ENCODE measurements at regions not wholly inside any gene's neighbourhood (a gene's known extent, or its start where the extent isn't known, plus 50 kb on each side); places are given as distances from the start of the nearest gene placed in this dataset.
"Not testable (repeated sequence)": the region's sequence is repeated elsewhere in the genome, so short reads cannot be mapped to it uniquely, and the experiment has no call there.

DNA sequence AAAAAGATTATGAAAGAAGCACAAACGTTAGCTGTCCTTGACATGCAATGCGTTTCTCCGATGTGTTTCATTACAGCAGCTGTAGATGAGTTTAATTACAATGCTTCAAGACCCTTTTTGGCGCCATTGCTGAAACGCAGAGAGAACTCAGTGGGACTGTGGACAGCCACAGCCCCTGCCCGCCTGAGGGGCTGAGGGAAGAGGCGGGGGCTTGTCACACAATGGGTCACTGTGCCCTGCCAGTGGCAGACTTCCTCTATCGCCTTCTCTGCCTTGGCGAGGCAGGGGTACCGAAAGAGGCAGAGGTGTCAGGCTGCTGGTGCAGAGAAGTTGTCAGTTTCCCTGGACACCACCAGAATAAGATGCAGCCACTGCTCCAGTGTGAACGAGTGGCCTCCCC, 252.0 kb downstream of the NR2F2 start:
- no peak for DNase-seq (ENCODE audit: low read depth)

DNA sequence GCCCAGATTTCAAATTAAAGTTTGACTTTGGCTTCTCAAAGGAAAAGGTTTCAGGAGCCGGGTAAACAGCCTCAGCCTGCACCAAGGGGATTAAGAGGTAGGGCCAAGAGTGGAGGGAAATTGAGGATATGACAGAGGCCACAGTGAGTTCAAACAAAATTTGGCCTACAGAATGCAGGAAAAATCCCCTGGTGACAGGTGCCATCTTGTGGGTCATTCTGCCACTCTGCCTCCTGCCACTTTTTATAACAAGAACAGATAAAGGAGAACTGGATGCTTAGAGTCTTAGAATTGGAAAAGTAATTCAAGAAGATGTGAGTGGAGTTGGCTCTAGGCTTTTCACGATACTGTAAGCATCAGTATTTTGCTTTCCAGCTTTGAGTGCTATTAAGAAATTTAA, 253.2 kb downstream of the NR2F2 start:
- no peak for DNase-seq (ENCODE audit: low read depth)

DNA sequence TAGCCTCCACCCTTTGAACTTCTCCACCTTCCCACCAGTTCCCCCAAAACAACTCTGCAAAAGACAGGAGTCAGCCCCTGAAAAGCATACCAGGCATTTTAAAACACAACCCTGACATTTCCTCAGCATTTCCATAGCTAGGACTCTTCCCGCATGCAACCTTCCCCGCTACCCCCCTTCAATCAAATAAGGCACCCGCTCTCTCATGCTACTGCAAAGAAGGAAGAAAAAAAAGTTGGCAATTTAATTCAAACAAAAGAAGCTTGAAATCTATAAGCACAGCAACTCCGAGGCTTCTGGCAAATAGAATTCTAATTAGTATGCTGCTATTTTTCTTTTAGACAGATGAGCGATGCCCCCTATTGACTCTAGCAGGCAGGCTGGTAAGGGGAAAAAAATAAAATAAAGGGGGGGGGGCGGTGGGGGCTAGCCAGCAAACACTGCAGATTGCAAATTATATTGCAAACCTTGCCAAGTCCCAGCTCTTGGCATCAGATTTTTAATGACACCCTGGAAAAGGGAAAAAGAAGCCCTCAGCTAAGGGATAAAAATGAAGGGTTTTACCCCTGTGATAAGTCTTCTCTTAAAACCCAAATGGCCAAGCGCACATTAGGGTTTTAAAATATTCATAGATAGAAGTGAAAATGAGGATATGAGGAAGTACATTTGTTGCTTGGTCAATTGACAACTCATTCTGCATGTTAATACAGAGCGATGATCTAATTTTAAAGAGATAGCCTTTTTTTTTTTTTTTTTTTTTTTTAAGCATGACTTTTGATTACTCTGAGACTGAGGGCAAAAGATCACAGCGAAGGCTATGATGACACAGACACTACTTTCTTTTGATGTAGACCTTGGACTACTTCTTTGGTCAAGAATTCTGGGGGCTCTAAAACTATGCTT, 255.2 kb downstream of the NR2F2 start:
- peak; percentile 6 for DNase-seq (ENCODE audit: low read depth)

DNA sequence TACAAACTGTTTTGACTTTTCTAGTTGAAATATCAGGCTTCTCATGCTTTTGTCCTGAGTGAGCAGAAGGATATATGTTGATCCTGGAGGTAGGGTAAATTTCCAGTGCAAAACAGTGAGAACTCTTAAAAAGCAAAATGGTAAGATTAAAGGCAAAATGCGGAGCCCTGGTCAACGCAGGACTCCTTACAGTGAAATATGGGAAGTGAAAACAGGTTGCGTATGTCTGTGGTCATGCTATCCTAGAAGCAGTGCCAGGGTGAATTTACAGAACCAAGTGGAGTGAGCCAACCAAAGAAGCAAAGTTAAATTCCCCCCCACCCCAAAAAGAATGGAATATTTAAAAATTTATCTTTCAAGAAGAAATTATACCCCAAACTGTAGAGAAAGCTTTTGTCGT, 256.4 kb downstream of the NR2F2 start:
- DNase-seq (ENCODE audit: low read depth), result no peak

DNA sequence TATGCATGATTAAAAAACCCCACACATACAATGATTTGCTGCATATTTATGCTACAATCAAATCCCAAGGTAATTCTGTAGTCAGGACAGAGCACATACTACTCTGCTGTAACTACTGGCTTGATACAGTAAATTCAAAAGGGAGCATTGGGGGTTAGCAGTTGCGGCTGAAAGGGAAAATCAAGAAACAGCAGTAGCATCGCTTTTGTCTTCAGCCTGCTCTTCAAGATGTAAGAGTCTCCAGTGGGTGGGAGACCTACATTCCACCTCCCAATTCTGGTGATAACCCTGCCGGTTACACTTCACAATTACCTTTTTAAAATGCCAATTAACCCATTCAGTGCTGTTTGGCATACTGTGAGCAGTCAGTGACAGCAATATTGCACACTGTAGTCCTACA, 259.4 kb downstream of the NR2F2 start:
- DNase-seq (ENCODE audit: low read depth), result no peak

DNA sequence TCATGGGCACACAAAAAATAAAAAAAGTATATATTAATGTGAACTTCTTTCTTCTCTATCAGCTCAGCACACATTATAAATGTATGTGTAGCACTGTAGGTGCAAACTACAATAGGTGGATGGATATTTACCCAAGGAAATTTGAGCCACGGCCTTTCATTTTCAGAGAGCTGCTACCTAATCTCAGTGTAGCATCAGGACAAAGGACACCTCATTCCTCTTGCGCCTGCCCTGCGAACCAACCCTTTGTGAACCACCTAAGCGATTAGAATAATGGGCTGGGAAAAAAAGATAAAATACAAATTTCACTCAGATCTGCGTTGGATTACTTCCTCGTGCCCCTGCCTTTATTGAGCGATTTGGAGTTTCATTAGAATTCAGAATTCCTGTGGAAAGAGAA, 263.2 kb downstream of the NR2F2 start:
- DNase-seq (ENCODE audit: low read depth), result no peak

DNA sequence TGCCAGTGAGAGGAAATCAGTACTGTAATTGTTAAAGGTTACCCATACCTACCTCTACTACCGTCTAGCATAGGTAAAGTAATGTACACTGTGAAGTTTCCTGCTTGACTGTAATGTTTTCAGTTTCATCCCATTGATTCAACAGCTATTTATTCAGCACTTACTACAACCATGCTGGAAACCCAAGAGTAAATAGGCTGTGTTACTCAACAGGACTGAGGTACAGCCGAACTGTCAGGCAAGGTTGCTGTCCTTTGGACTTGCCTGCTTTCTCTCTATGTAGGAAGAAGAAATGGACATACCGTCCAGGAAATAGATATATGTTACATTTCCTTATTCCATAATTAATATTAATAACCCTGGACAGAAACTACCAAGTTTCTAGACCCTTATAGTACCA, 265.5 kb downstream of the NR2F2 start:
- DNase-seq (ENCODE audit: low read depth), result no peak

DNA sequence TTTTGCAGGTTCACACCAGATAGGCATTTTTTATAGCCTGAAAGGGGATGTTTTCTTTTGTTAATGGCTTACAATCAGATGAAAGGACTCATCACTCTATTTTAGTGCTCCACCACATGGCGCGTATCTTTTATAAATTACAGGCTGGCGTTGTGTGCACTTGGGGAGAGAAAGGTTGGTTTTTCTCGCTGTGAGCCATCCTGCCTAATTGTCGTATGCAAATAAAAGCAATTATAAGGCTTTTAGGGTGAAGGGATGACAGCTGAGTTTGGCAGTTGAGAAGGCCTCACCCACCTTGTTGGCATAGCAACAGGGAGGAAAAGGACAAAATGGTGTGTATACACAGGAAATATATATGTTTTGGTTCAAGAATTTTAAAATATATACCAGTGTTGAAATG, 268.0 kb downstream of the NR2F2 start:
- DNase-seq (ENCODE audit: low read depth), result no peak

DNA sequence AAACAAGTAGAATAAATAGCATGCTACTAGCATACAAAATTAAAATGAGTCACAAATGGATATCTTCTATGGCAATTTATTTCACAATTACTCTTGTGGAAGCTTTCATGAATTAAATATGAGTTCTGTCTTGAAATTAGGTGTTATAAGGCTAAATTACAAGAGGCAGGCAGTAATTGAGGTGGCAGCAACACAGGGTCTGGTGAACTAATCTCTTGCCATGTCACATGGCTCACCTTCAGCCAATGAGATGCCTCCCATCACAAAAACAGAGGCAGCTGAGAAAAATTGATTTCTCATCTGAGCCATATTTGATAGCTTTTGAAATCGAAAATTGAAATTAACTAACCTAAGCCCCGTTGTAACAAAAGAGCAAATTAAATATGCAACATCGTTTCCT, 268.8 kb downstream of the NR2F2 start:
- no peak for DNase-seq (ENCODE audit: low read depth)

DNA sequence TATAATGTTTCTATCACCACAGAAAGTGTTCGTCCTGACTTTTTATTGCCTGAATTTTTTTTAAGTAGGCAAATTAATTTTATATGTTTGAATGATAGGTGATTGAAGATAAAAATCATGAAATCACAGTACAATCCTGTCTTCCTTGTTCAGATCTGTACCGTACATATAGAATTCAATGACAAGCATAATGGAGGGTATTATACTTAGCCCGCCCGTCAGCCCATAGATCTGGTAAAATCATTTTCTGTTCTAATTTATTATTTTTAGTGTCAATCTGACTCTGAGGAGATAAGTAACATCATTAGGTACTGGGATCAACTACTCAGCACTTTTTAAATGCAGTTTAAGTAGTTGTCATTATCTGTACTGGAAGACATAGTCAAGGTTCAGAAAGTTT, 269.9 kb downstream of the NR2F2 start:
- no peak for DNase-seq (ENCODE audit: low read depth)

DNA sequence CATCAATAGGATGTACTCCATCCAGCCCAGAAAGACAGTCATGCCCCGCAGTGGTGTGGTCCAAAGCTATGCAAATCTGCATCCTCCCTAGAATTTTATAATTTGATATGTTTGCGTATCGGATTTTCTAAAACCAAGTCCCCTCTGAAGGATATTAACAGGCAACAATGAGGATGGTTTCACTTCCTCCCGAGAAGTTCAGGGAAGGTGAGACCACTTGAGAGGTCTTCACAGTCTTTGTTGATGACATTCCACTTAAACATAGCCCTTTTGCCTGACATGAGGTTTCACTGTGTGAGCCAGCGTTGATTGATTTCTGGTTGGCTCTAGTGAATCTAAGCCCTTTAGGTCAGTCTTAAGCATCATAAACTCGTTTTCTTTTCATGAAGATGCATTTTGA, 276.1 kb downstream of the NR2F2 start:
- DNase-seq (ENCODE audit: low read depth), result no peak

DNA sequence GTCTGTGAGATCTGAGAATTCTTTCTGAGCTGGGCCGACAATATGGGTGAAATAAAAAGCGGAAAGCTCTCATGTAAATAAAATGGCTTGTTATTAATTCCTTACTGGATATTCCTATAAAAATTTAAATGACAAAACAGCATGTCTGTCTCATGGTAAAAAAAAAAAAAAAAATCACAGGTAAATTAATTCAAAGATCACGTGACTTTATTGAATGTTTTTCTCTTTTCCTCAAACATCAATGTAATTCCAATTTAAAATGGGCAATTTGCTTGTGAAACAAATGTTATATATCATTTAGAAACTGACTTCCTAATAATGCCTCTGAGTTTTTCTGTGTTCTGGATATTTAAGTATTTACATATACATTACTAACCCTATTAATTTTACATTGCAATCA, 280.3 kb downstream of the NR2F2 start:
- no peak for DNase-seq (ENCODE audit: low read depth)

DNA sequence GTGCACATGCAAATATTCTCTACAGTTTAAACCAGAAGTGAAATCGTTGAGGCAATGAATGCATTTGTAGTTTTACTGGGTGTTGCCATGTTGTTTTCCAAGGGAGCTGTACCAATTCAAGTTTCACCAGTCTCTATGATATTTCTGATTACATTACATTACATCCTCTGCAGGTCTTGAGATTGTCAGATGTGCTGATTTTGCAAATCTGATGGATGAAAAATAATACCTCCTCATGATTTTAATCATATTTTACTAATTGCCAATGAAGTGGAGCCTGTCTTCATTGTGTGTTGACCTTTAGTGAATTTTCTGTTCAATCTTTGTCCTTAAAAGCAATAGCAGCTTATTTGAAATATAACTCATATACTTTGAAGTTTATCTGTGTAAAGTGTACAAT, 282.4 kb downstream of the NR2F2 start:
- DNase-seq (ENCODE audit: low read depth), result no peak

DNA sequence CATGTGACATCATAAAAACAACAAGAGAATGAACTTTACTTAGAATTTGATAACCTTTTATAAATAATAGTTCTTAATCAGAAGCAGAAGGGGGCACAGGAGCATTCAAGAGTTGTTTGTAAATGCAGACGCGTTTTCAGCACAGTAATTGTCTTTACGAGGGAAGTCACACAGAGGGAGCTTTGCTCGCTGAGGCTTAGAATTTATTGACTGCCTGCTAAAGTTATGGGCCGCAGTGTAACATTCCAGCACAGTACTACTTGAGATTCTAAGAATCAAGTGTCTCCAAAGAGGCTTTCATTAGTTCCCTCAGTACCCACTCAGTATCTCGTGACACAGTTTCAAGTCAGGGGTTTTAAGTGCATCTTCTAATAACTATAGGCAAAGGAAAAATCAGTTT, 288.7 kb downstream of the NR2F2 start:
- DNase-seq (ENCODE audit: low read depth), result no peak

DNA sequence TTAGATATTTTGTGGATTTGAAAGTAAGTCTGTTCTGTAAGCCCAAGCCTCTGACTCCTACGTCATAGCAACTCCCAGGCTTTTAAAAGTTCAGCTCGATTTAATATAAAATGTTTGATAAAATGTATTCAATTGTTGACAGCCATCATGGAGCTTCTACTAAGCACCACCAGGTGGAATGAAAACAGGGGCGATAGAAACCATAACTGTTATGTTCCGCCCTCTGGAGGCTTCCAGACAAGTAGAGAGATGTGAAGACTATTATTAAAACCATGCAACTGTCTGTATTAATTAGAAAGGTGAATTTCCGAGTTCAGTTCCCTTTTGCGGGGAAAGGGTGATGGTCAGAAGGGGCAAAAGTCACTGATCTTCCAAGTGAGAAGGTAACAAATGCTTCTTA, 292.2 kb downstream of the NR2F2 start:
- no peak for DNase-seq (ENCODE audit: low read depth)

DNA sequence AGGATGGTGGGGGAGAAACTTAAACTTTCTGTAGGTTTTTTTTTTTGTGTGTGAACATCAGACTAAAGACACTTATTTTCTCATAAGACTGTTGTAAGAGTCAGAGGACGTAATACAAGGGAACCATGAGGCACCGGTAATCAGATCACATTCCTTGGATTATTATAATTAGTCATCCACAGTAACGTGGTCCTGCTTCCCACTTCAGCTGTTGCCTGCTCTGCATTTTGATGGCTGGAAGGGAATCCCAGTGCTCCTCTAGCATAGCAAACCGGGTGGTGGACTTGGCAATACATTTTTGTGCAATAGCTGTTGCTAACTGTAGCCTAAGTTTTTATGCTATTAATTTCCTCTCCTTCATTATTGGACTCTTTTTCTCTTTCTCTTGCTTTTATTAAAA, 294.8 kb downstream of the NR2F2 start:
- DNase-seq (ENCODE audit: low read depth), result no peak

DNA sequence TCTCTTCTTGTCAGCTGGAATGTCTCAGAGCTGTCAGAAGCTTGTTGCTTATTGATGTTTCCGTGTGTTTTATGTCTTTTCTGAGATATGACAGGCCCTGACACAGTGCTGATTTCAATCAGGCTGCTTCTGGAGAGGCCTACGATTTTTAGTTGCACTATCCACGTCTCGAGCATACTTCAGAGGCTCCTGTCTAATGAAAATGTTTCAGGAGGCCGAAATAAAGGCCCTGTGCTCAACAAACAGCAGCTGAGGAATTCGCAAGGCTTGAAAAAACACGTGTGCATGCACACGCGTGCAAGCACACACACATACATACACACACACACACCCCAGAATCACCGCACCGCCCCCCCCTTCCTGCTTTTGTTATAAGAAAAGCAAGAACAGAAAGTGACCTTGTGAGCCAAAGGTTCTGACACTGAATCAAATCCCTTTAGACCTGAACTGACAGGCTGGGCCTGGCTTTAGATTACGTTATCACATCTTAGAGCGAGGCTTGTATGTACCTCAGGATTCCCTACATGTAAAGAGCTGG, 296.6 kb downstream of the NR2F2 start:
- no peak for DNase-seq (ENCODE audit: low read depth)

DNA sequence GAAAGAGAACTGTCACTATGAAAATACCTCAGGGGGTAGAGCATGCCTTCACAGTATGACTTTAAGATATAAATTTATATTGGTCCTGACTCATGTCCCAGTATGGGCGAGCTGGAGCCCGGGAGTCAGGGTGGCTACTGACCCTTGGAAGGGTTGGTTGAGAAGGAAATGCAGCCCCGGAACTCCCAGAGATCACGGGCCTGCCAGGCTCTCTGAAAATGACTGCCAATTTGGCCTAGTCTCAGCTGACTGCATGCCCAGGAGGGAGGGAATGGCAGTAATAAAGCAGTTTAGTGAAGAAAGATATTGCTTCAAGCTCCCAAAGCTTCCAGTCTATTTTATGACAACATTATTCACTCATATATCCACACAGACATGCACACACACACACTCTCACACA, 299.0 kb downstream of the NR2F2 start:
- DNase-seq (ENCODE audit: low read depth), result no peak

DNA sequence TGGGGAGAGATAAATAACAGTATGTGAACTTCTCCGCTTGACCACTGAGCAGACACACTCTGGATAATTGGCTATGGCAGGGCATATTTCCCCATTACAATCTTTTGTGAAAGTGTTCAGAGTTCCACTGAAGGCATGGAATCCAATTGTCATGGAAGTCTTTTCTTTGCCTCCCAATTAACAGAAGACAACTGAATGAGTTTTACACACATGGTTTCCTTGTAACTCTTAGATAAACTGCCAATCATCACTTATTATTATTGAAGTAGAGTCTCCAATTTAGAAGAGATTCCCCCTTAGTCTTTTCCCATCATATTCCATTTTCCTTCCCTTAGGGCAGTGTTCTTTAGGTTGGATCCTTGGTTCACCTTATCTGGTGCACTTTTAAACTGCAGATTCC, 308.3 kb downstream of the NR2F2 start:
- no peak for DNase-seq (ENCODE audit: low read depth)

DNA sequence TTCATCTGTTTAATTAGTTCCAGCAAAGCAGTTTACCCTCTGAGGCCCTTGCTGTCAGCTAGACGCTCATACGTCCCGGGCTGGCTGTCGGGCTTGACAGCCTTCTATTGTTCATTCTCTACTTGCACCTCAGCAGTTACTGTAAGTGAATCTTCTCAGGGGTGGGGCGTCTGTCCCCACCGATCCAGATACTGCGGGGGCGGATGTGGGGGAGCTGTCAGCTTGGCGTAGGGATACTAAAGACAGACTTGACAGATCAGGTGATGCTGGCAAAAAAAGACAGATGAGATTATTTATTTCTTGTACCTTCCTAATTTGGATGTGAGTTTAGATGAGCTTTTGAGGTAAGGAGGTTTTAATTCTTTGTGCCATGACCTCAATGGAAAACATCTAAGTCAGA, 315.3 kb downstream of the NR2F2 start:
- DNase-seq (ENCODE audit: low read depth), result no peak

DNA sequence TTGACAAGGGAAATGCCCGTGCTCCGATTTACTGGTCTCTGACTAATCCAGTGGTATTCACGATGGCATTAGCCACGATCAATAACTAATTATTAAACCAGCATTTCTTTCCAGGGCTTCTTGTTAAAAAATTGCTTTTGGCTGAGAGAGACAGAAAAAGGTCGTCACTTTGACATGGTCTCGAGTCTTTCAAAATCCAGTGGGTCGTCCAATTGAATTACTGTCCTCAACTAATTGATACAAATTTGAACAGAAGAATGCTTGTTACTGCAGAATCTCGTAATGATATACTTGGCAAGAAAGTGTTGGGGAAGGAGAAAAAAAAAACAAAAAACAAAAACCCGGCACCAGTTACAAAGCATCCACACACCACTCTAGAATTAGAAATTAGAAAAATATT, 318.4 kb downstream of the NR2F2 start:
- DNase-seq (ENCODE audit: low read depth), result no peak

DNA sequence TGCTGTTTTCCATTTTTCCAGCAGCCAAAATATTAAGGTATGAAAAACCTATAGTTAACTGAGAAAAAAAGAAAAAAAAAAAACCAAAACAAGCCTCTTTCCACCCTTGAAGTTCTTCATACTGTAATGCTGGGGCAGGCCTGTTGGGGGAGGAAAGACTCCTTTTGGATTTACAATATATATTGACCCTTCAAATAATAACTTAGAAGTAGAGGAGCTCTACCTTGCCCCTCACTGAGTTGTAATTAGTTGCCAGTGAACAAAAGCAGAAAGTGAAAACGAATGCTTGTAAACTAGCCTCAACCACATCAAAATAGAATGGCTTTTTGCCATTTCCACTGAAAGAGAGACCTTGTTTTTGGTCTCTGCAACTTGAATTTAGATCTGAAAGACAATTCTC, 326.6 kb downstream of the NR2F2 start:
- DNase-seq (ENCODE audit: low read depth), result no peak

DNA sequence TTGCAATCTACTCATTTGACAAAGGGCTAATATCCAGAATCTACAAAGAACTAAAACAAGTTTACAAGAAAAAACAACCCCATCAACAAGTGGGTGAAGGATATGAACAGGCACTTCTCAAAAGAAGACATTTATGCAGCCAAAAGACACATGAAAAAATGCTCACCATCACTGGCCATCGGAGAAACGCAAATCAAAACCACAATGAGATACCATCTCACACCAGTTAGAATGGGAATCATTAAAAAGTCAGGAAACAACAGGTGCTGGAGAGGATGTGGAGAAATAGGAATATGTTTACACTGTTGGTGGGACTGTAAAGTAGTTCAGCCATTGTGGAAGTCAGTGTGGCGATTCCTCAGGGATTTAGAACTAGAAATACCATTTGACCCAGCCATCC, 336.5 kb downstream of the NR2F2 start:
- not testable (repeated sequence) for DNase-seq (ENCODE audit: low read depth)

DNA sequence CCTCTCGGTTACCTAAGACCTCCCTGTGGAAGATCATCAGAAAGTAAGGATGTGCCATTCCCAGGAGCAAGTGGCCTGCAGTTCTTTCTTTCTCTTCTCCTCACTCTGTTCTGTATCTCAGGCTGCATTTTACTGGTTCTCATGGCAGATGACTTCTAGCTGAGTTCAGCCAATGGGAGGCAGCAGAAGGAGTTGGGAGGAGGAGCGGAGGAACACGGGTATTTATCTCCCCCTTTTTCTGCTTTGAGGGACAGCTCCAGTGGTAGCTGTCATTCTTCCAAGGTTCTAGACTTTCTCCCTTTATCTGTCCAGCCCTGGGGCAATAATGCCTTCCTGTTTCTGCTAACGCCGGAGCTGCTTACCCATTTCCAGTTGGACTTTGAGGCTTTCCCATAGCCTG, 339.9 kb downstream of the NR2F2 start:
- DNase-seq (ENCODE audit: low read depth), result no peak

Measured in RPMI7951 (cell line).